Astrocyte (in vitro differentiated cells and primary cell): ENCODE measurements at regions not wholly inside any gene's neighbourhood (a gene's known extent, or its start where the extent isn't known, plus 50 kb on each side); places are given as distances from the start of the nearest gene placed in this dataset.

Experiments used
- DNase-seq: peaks from one replicate; pipeline ENCODE4 v3.0.0-alpha.2; 2010; ENCODE audit warnings: low read depth
- FAIRE-seq: peaks from 2 replicates; lab custom pipeline; 2011; peaks lifted over from hg19 to GRCh38; lab: Jason Lieb, UNC
- H2AFZ ChIP-seq: 2 replicates; pipeline ENCODE4 v1.6.0; 2012; ENCODE audit warnings: low read depth, low read length, inconsistent platforms
- H3K27ac ChIP-seq: 2 replicates; pipeline ENCODE4 v1.5.1; 2011; ENCODE audit warnings: low read depth, low read length, inconsistent platforms
- H3K27me3 ChIP-seq: 2 replicates; pipeline ENCODE4 v1.6.0; 2011; ENCODE audit warnings: low read length, inconsistent platforms; ENCODE audit not compliant: insufficient read depth
- H3K36me3 ChIP-seq: 2 replicates; pipeline ENCODE4 v1.5.1; 2011; ENCODE audit warnings: low read length, inconsistent platforms; ENCODE audit not compliant: insufficient read depth
- H3K4me1 ChIP-seq: 2 replicates; pipeline ENCODE4 v1.5.1; 2011; ENCODE audit warnings: low read length, inconsistent platforms; ENCODE audit not compliant: insufficient read depth
- H3K4me2 ChIP-seq: 2 replicates; pipeline ENCODE4 v1.6.0; 2012; ENCODE audit warnings: low read length, inconsistent platforms
- H3K4me3 ChIP-seq: 2 replicates; pipeline ENCODE4 v1.5.1; 2011; ENCODE audit warnings: low read depth, mild to moderate bottlenecking, low read length, inconsistent platforms; ENCODE audit not compliant: insufficient read depth
- H3K79me2 ChIP-seq: 2 replicates; pipeline ENCODE4 v1.6.0; 2012; ENCODE audit warnings: mild to moderate bottlenecking, low read length, inconsistent platforms; ENCODE audit not compliant: insufficient read depth
- H3K9ac ChIP-seq: 2 replicates; pipeline ENCODE4 v1.6.0; 2012; ENCODE audit warnings: mild to moderate bottlenecking, low read length, inconsistent platforms
- H3K9me3 ChIP-seq: 2 replicates; pipeline ENCODE4 v1.5.1; 2012; ENCODE audit warnings: low read depth, mild to moderate bottlenecking, low read length, inconsistent platforms; ENCODE audit not compliant: insufficient read depth
- H4K20me1 ChIP-seq: 2 replicates; pipeline ENCODE4 v1.6.0; 2012; ENCODE audit warnings: low read length, inconsistent platforms; ENCODE audit not compliant: insufficient read depth
- H3K27ac Mint-ChIP-seq: one replicate; pipeline ENCODE4 v1.8.0; 2021; ENCODE audit warnings: mild to moderate bottlenecking, mixed read lengths; ENCODE audit not compliant: unreplicated experiment
- H3K27me3 Mint-ChIP-seq: one replicate; pipeline ENCODE4 v1.8.0; 2021; ENCODE audit warnings: low read depth, mixed read lengths; ENCODE audit not compliant: unreplicated experiment
- H3K36me3 Mint-ChIP-seq: one replicate; pipeline ENCODE4 v1.8.0; 2021; ENCODE audit warnings: low read depth, mixed read lengths; ENCODE audit not compliant: unreplicated experiment
- H3K4me1 Mint-ChIP-seq: one replicate; pipeline ENCODE4 v1.8.0; 2021; ENCODE audit warnings: low read depth, mixed read lengths; ENCODE audit not compliant: unreplicated experiment
- H3K4me3 Mint-ChIP-seq: one replicate; pipeline ENCODE4 v1.8.0; 2021; ENCODE audit warnings: mild to moderate bottlenecking, moderate library complexity, mixed read lengths; ENCODE audit not compliant: unreplicated experiment
- H3K9me3 Mint-ChIP-seq: one replicate; pipeline ENCODE4 v1.8.0; 2021; ENCODE audit warnings: mild to moderate bottlenecking, mixed read lengths; ENCODE audit not compliant: unreplicated experiment
- EZH2 ChIP-seq: IDR thresholded peaks from 2 replicates; pipeline ENCODE4 v1.6.1; 2012; ENCODE audit warnings: mild to moderate bottlenecking, low read length, inconsistent platforms; ENCODE audit not compliant: insufficient read depth
- TF ChIP-seq, protein P1 (sequence below): IDR thresholded peaks from 2 replicates; pipeline ENCODE4 v1.5.1; 2011; ENCODE audit warnings: low read depth, mild to moderate bottlenecking, inconsistent platforms, low read length, moderate library complexity; ENCODE audit not compliant: insufficient read depth

DNA sequence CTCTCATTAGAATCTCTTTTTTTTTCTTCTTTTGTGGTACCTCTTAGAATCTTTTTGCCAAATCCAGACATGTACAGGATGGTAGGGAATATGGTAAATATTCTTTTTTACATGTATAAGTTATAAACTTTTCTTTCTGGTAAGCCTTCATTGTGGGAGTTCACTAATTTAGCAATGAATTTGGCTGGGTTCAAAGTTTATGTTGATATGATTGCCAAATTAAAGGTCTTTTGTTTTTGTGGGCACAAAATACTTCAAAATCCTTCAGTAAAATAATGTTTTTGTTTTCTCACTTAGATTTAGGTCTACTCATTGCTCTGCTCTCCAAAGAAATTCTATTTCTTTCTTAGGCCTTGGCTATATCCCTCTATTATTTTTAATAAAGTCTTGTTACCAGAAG is 1405.9 kb upstream of the ALCAM start:
- H3K4me1 ChIP-seq = no peaks in the 10 kb centered on the region
- H3K4me3 Mint-ChIP-seq = no peak overlapping the region
- FAIRE-seq (no peak), DNase-seq (no peak)
- no peaks in the 10 kb centered on the region for H3K27me3 Mint-ChIP-seq
- no peak overlapping the region for H3K4me3 ChIP-seq
- no peaks in the 10 kb centered on the region for H3K9me3 ChIP-seq
- H3K36me3 ChIP-seq = no peaks in the 10 kb centered on the region
- no peak overlapping the region for H3K4me2 ChIP-seq
- TF ChIP-seq, protein P1, sequence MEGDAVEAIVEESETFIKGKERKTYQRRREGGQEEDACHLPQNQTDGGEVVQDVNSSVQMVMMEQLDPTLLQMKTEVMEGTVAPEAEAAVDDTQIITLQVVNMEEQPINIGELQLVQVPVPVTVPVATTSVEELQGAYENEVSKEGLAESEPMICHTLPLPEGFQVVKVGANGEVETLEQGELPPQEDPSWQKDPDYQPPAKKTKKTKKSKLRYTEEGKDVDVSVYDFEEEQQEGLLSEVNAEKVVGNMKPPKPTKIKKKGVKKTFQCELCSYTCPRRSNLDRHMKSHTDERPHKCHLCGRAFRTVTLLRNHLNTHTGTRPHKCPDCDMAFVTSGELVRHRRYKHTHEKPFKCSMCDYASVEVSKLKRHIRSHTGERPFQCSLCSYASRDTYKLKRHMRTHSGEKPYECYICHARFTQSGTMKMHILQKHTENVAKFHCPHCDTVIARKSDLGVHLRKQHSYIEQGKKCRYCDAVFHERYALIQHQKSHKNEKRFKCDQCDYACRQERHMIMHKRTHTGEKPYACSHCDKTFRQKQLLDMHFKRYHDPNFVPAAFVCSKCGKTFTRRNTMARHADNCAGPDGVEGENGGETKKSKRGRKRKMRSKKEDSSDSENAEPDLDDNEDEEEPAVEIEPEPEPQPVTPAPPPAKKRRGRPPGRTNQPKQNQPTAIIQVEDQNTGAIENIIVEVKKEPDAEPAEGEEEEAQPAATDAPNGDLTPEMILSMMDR = no peak
- TF ChIP-seq EZH2 = no peak
- H3K27ac Mint-ChIP-seq = no peak overlapping the region
- H3K27ac ChIP-seq = no peak overlapping the region
- H2AFZ ChIP-seq = no peak overlapping the region
- H3K79me2 ChIP-seq = no peaks in the 10 kb centered on the region
- H3K27me3 ChIP-seq = no peaks in the 10 kb centered on the region
- H4K20me1 ChIP-seq = no peaks in the 10 kb centered on the region
- H3K9ac ChIP-seq = no peak overlapping the region
- peaks cover 2% of the 10 kb centered on the region for H3K4me1 Mint-ChIP-seq
- no peaks in the 10 kb centered on the region for H3K9me3 Mint-ChIP-seq
- H3K36me3 Mint-ChIP-seq = no peaks in the 10 kb centered on the region

DNA sequence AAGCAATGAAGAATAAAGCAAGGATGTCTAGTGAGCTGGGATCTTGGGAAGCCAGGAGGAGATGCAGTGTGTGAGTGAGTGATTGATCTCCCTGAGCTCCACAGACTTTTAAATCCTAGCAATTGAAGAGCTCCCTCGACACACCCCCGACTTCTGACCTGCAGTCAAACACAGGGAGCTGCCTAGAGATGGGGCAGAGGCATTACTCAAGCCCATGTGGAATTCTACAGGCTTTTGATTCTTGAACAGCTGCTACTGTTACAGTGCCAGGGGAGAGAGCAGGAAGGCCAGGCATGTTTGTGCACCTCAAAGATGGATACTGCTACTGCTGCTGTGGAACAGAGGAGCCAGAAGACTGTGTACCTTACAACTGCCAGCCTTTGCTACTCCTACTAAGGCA is 1403.1 kb upstream of the ALCAM start:
- no peak for FAIRE-seq
- H3K27ac ChIP-seq = no peak overlapping the region
- no peak overlapping the region for H3K27ac Mint-ChIP-seq
- no peak overlapping the region for H3K4me3 Mint-ChIP-seq
- no peak overlapping the region for H3K4me3 ChIP-seq
- DNase-seq = no peak
- H3K9me3 ChIP-seq = no peaks in the 10 kb centered on the region
- H3K9me3 Mint-ChIP-seq = no peaks in the 10 kb centered on the region
- no peaks in the 10 kb centered on the region for H3K27me3 ChIP-seq
- no peaks in the 10 kb centered on the region for H3K79me2 ChIP-seq
- H3K4me1 Mint-ChIP-seq = no peaks in the 10 kb centered on the region
- H3K36me3 Mint-ChIP-seq = no peaks in the 10 kb centered on the region
- no peaks in the 10 kb centered on the region for H3K27me3 Mint-ChIP-seq
- no peaks in the 10 kb centered on the region for H3K36me3 ChIP-seq
- no peak overlapping the region for H3K9ac ChIP-seq
- TF ChIP-seq, protein P1 = no peak
- TF ChIP-seq EZH2 = no peak
- no peaks in the 10 kb centered on the region for H4K20me1 ChIP-seq
- no peaks in the 10 kb centered on the region for H3K4me1 ChIP-seq
- H3K4me2 ChIP-seq = no peak overlapping the region
- H2AFZ ChIP-seq = no peak overlapping the region

DNA sequence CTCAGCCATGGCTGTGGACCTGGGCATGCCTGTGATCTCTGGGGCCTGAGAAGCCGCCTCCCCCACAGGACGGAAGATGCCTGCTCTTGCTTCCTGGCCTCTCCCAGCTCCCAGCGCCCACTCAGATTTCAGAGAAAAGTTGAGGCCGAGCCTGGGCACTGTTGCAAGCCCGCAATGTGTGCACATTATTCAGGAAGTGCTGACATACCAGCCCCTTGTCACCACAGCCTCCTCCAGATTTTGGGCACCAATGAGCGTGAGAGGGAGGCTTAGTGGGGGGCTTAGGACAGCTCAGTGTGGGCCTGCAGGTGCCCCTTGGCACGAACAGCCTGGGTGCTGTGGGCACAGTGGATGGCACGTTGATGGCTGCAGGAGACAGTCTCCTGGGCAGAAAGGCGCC is 1400.9 kb upstream of the ALCAM start:
- no peak overlapping the region for H3K27ac Mint-ChIP-seq

More for the DNA sequence above, 1400.9 kb upstream of the ALCAM start:
- Histone ChIP-seq H3K27ac (no peak overlapping the region), H3K4me1 (no peaks in the 10 kb centered on the region), H2AFZ (no peak overlapping the region), H4K20me1 (no peaks in the 10 kb centered on the region), H3K79me2 (no peaks in the 10 kb centered on the region), H3K9ac (no peak overlapping the region), H3K9me3 (no peaks in the 10 kb centered on the region), H3K4me3 (no peak overlapping the region), H3K27me3 (no peaks in the 10 kb centered on the region), H3K4me2 (no peak overlapping the region), H3K36me3 (no peaks in the 10 kb centered on the region)
- no peak for FAIRE-seq
- H3K36me3 Mint-ChIP-seq = no peaks in the 10 kb centered on the region
- H3K4me3 Mint-ChIP-seq = no peak overlapping the region
- H3K9me3 Mint-ChIP-seq = no peaks in the 10 kb centered on the region
- H3K4me1 Mint-ChIP-seq = no peaks in the 10 kb centered on the region
- no peaks in the 10 kb centered on the region for H3K27me3 Mint-ChIP-seq
- no peak for TF ChIP-seq EZH2
- TF ChIP-seq, protein P1 = no peak
- DNase-seq = no peak
